ENCODE measurements at regions not wholly inside any gene's neighbourhood (a gene's known extent, or its start where the extent isn't known, plus 50 kb on each side); places are given as distances from the start of the nearest gene placed in this dataset.

DNA sequence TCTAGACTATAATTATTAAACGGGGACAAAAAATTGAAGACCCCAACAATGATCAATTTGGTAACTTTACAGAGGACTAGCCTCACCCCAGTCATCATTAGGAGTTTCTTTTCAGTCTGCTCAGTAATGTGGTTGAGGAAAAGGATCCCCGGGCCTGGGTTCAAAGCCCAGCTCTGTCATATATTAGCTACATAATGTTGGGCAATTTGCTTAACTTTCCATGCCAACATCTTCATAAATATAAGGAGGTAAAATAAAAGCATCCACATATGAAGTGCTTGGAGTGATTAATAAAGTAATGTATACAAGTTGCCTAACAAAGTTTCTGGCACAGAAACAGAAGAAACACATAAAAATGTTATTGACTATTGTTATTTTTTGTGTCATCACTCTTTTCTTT is 53.4 kb upstream of the ANTXR2 start:
- TF ChIP-seq, protein P1, sequence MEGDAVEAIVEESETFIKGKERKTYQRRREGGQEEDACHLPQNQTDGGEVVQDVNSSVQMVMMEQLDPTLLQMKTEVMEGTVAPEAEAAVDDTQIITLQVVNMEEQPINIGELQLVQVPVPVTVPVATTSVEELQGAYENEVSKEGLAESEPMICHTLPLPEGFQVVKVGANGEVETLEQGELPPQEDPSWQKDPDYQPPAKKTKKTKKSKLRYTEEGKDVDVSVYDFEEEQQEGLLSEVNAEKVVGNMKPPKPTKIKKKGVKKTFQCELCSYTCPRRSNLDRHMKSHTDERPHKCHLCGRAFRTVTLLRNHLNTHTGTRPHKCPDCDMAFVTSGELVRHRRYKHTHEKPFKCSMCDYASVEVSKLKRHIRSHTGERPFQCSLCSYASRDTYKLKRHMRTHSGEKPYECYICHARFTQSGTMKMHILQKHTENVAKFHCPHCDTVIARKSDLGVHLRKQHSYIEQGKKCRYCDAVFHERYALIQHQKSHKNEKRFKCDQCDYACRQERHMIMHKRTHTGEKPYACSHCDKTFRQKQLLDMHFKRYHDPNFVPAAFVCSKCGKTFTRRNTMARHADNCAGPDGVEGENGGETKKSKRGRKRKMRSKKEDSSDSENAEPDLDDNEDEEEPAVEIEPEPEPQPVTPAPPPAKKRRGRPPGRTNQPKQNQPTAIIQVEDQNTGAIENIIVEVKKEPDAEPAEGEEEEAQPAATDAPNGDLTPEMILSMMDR (IDR thresholded peaks at IDR 0.05) = no peak
- TF ChIP-seq POLR2A (IDR thresholded peaks at IDR 0.05) = no peak
- no peak for TF ChIP-seq POLR2AphosphoS5 (IDR thresholded peaks at IDR 0.05)

All from stomach (tissue), 4 donors.